ENCODE measurements at regions not wholly inside any gene's neighbourhood (a gene's known extent, or its start where the extent isn't known, plus 50 kb on each side); places are given as distances from the start of the nearest gene placed in this dataset.

GRCh38 chr3:10721101-10721500 lies 94.9 kb upstream of the SLC6A11 start:
- Mint-ChIP-seq H3K9me3 (no peaks in the 10 kb centered on the region), H3K36me3 (ENCODE audit: low read depth) (no peaks in the 10 kb centered on the region), H3K27me3 (ENCODE audit: insufficient read depth) (peaks cover 27% of the 10 kb centered on the region), H3K27ac (no peak overlapping the region), H3K4me3 (no peak overlapping the region), H3K4me1 (ENCODE audit: low read depth) (no peaks in the 10 kb centered on the region)
- no peak for DNase-seq
- no peak for TF ChIP-seq CTCF (IDR thresholded peaks at IDR 0.05)

GRCh38 chr3:10722911-10723310 lies 93.1 kb upstream of the SLC6A11 start:
- Mint-ChIP-seq H3K9me3 (no peaks in the 10 kb centered on the region), H3K27me3 (ENCODE audit: insufficient read depth) (peaks cover 25% of the 10 kb centered on the region), H3K4me1 (ENCODE audit: low read depth) (no peaks in the 10 kb centered on the region), H3K36me3 (ENCODE audit: low read depth) (no peaks in the 10 kb centered on the region), H3K27ac (no peak overlapping the region), H3K4me3 (no peak overlapping the region)
- no peak for DNase-seq
- TF ChIP-seq CTCF (IDR thresholded peaks at IDR 0.05): no peak

GRCh38 chr3:10723991-10724390 lies 92.0 kb upstream of the SLC6A11 start:
- Mint-ChIP-seq H3K27me3 (ENCODE audit: insufficient read depth) (peaks cover 22% of the 10 kb centered on the region), H3K4me3 (no peak overlapping the region), H3K36me3 (ENCODE audit: low read depth) (no peaks in the 10 kb centered on the region), H3K27ac (no peak overlapping the region), H3K4me1 (ENCODE audit: low read depth) (no peaks in the 10 kb centered on the region), H3K9me3 (no peaks in the 10 kb centered on the region)
- no peak for DNase-seq
- no peak for TF ChIP-seq CTCF (IDR thresholded peaks at IDR 0.05)

- no peak overlapping the region for H3K27ac Mint-ChIP-seq
- H3K9me3 Mint-ChIP-seq: no peaks in the 10 kb centered on the region
- no peak overlapping the region for H3K4me3 Mint-ChIP-seq
- no peak for TF ChIP-seq CTCF (IDR thresholded peaks at IDR 0.05)
- no peak for DNase-seq
- H3K27me3 Mint-ChIP-seq (ENCODE audit: insufficient read depth): peaks cover 17% of the 10 kb centered on the region
- no peaks in the 10 kb centered on the region for H3K4me1 Mint-ChIP-seq (ENCODE audit: low read depth)
- no peaks in the 10 kb centered on the region for H3K36me3 Mint-ChIP-seq (ENCODE audit: low read depth)
Observed at GRCh38 chr3:10725067-10725466, 91.0 kb upstream of the SLC6A11 start.

GRCh38 chr3:10725846-10726245 lies 90.2 kb upstream of the SLC6A11 start:
- Mint-ChIP-seq H3K4me3 (no peak overlapping the region), H3K36me3 (ENCODE audit: low read depth) (no peaks in the 10 kb centered on the region), H3K9me3 (no peaks in the 10 kb centered on the region), H3K27ac (no peak overlapping the region), H3K27me3 (ENCODE audit: insufficient read depth) (peaks cover 22% of the 10 kb centered on the region), H3K4me1 (ENCODE audit: low read depth) (no peaks in the 10 kb centered on the region)
- no peak for DNase-seq
- TF ChIP-seq CTCF (IDR thresholded peaks at IDR 0.05): no peak

GRCh38 chr3:10726787-10727186 lies 89.2 kb upstream of the SLC6A11 start:
- H3K9me3 Mint-ChIP-seq: no peaks in the 10 kb centered on the region; the same call in 1 of the 2 replicates
- H3K4me3 Mint-ChIP-seq: no peak overlapping the region
- H3K27ac Mint-ChIP-seq: no peak overlapping the region
- H3K36me3 Mint-ChIP-seq (ENCODE audit: low read depth): no peaks in the 10 kb centered on the region
- no peak for DNase-seq
- H3K4me1 Mint-ChIP-seq (ENCODE audit: low read depth): no peaks in the 10 kb centered on the region
- peaks cover 22% of the 10 kb centered on the region for H3K27me3 Mint-ChIP-seq (ENCODE audit: insufficient read depth)
- no peak for TF ChIP-seq CTCF (IDR thresholded peaks at IDR 0.05)

Measured in HFFc6 (cell line).